ENCODE measurements at regions not wholly inside any gene's neighbourhood (a gene's known extent, or its start where the extent isn't known, plus 50 kb on each side); places are given as distances from the start of the nearest gene placed in this dataset.

DNA sequence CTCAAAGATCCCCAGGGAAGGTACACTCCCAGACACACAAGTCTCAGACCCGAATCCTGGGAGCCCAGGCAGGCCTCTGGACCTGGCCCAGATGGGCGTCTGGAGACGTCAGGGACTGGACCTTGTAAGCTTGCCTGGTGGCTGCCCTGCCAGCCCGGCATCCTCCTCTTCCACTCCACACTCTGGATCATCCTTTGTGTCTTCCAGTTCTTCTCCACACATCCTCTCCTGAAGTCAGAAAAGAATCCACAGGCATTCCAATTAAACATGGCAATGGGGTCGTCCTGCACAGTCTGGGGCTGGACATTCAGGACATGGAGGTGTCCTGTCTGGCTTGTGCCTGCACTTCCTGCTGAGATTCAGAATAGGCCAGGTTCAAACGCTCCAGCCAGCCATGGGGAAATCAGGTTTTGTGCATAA is 208.8 kb upstream of the IGF1R start:
- no peak for TF ChIP-seq EZH2 (IDR thresholded peaks at IDR 0.05)
- TF ChIP-seq POLR2AphosphoS5 (IDR thresholded peaks at IDR 0.05; ENCODE audit: borderline replicate concordance, low read depth, low read length): no peak
